Loucy (cell line): ENCODE measurements at regions not wholly inside any gene's neighbourhood (a gene's known extent, or its start where the extent isn't known, plus 50 kb on each side); places are given as distances from the start of the nearest gene placed in this dataset.

Experiments used
- H2AFZ ChIP-seq: fragments of 200-600 bp; sonication (generic); 2 replicates; pipeline ENCODE4 v1.6.0; 2016; ENCODE audit warnings: antibody characterized with exemption, mild to moderate bottlenecking, low read length, moderate library complexity
- H3F3A ChIP-seq: fragments of 200-600 bp; 2 replicates; pipeline ENCODE4 v1.6.0; 2016; ENCODE audit warnings: antibody characterized with exemption, low read depth, mild to moderate bottlenecking
- H3K27me3 ChIP-seq: fragments of 200-600 bp; sonication (generic); 2 replicates; pipeline ENCODE4 v1.6.1; 2014; ENCODE audit warnings: low read length, mild to moderate bottlenecking; ENCODE audit not compliant: insufficient read depth, poor library complexity, severe bottlenecking
- H3K36me3 ChIP-seq: fragments of 200-600 bp; sonication (generic); 2 replicates; pipeline ENCODE4 v1.6.1; 2016; ENCODE audit warnings: low read length; ENCODE audit not compliant: insufficient read depth
- H3K4me1 ChIP-seq: fragments of 200-600 bp; sonication (generic); 2 replicates; pipeline ENCODE4 v1.5.1; 2014; ENCODE audit warnings: low read length, mild to moderate bottlenecking; ENCODE audit not compliant: insufficient read depth, poor library complexity, severe bottlenecking
- H3K4me2 ChIP-seq: fragments of 200-600 bp; sonication (generic); 2 replicates; pipeline ENCODE4 v1.6.0; 2014; ENCODE audit warnings: antibody characterized with exemption, low read length, low read depth, mild to moderate bottlenecking; ENCODE audit not compliant: poor library complexity, severe bottlenecking
- H3K4me3 ChIP-seq: fragments of 200-600 bp; sonication (generic); 2 replicates; pipeline ENCODE4 v1.5.1; 2014; ENCODE audit warnings: low read length, mild to moderate bottlenecking, mixed read lengths; ENCODE audit not compliant: poor library complexity, severe bottlenecking
- H3K79me2 ChIP-seq: fragments of 200-600 bp; sonication (generic); 2 replicates; pipeline ENCODE4 v1.6.1; 2014; ENCODE audit warnings: low read length; ENCODE audit not compliant: insufficient read depth
- H3K9ac ChIP-seq: fragments of 200-600 bp; sonication (generic); 2 replicates; pipeline ENCODE4 v1.6.0; 2014; ENCODE audit warnings: mild to moderate bottlenecking, low read depth, low read length, moderate library complexity; ENCODE audit not compliant: poor library complexity, severe bottlenecking
- H3K9me2 ChIP-seq: fragments of 200-600 bp; sonication (generic); replicated peaks from 2 replicates; pipeline ENCODE4 v1.6.1; 2016; ENCODE audit warnings: low read depth, low read length, mixed read lengths
- H3K9me3 ChIP-seq: fragments of 200-600 bp; sonication (generic); 2 replicates; pipeline ENCODE4 v1.6.1; 2014; ENCODE audit warnings: mild to moderate bottlenecking, antibody characterized with exemption, low read length, low read depth; ENCODE audit not compliant: insufficient read depth
- H4K20me1 ChIP-seq: fragments of 200-600 bp; sonication (generic); 2 replicates; pipeline ENCODE4 v1.6.0; 2014; ENCODE audit warnings: antibody characterized with exemption, low read length, mild to moderate bottlenecking; ENCODE audit not compliant: insufficient read depth, poor library complexity, severe bottlenecking
- EZH2phosphoT487 ChIP-seq: fragments of 200-600 bp; IDR thresholded peaks from 2 replicates; pipeline ENCODE4 v1.6.1; 2018; ENCODE audit warnings: antibody characterized with exemption, mild to moderate bottlenecking, moderate library complexity, borderline replicate concordance
- TF ChIP-seq, protein P1 (sequence below): fragments of 200-600 bp; sonication (generic); conservative IDR thresholded peaks from 2 replicates; pipeline ENCODE4 v1.5.1; 2014; ENCODE audit warnings: mild to moderate bottlenecking, antibody characterized with exemption, low read length

DNA sequence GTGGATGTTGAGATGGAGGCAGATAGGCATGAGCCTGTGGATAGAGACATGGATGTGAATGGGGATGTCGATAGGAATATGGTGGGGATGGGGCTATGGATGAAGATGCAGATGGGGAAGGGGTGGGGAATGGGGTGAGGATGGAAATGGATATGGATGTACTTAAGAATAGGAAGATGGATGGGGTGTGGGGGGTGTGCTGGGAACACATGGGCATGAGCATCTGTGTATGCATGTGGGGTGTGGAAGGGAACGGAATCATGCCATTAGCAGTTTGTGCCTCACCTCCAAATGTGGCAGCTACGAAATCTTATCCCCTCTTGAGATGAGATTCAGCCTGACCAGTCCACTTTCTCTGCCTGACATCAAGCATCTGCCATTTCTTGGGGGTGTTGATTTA, 359.5 kb upstream of the MGMT start:
- H3K9me2 ChIP-seq: no peaks in the 10 kb centered on the region
- no peaks in the 10 kb centered on the region for H3K4me1 ChIP-seq
- no peaks in the 10 kb centered on the region for H4K20me1 ChIP-seq
- no peak overlapping the region for H3K4me3 ChIP-seq
- H3K9me3 ChIP-seq: no peaks in the 10 kb centered on the region
- no peak overlapping the region for H3K4me2 ChIP-seq
- no peaks in the 10 kb centered on the region for H3K36me3 ChIP-seq
- no peak overlapping the region for H3K9ac ChIP-seq
- no peaks in the 10 kb centered on the region for H3K27me3 ChIP-seq
- no peak overlapping the region for H2AFZ ChIP-seq
- no peaks in the 10 kb centered on the region for H3F3A ChIP-seq
- H3K79me2 ChIP-seq: no peaks in the 10 kb centered on the region
- no peak for TF ChIP-seq EZH2phosphoT487
- TF ChIP-seq, protein P1, sequence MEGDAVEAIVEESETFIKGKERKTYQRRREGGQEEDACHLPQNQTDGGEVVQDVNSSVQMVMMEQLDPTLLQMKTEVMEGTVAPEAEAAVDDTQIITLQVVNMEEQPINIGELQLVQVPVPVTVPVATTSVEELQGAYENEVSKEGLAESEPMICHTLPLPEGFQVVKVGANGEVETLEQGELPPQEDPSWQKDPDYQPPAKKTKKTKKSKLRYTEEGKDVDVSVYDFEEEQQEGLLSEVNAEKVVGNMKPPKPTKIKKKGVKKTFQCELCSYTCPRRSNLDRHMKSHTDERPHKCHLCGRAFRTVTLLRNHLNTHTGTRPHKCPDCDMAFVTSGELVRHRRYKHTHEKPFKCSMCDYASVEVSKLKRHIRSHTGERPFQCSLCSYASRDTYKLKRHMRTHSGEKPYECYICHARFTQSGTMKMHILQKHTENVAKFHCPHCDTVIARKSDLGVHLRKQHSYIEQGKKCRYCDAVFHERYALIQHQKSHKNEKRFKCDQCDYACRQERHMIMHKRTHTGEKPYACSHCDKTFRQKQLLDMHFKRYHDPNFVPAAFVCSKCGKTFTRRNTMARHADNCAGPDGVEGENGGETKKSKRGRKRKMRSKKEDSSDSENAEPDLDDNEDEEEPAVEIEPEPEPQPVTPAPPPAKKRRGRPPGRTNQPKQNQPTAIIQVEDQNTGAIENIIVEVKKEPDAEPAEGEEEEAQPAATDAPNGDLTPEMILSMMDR: no peak

DNA sequence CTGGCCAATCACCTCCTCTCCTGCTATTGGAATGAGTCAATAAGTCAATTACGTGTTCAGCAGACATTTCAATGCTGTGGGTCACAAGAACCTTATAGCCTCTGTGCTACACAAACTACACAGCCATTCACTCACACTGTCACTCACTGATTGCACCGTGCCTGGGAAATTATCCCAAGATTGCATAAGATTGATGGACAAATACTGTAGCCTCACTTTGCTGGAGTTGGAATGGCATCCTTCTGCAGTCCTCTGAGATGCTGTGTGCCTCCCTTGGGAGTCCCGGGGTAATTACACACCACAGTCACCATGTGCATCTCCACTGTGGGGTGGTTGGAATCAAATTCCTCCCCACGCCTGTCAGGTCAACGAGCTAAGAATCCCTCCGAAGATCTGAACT, 358.7 kb upstream of the MGMT start:
- Histone ChIP-seq H3K79me2 (no peaks in the 10 kb centered on the region), H3K9me2 (no peaks in the 10 kb centered on the region), H2AFZ (no peak overlapping the region), H3K4me1 (no peaks in the 10 kb centered on the region), H3K9ac (no peak overlapping the region), H3K27me3 (no peaks in the 10 kb centered on the region), H3K36me3 (no peaks in the 10 kb centered on the region), H3K4me2 (no peak overlapping the region), H3F3A (no peaks in the 10 kb centered on the region), H4K20me1 (no peaks in the 10 kb centered on the region), H3K9me3 (no peaks in the 10 kb centered on the region), H3K4me3 (no peak overlapping the region)
- TF ChIP-seq EZH2phosphoT487: no peak
- TF ChIP-seq, protein P1: no peak

DNA sequence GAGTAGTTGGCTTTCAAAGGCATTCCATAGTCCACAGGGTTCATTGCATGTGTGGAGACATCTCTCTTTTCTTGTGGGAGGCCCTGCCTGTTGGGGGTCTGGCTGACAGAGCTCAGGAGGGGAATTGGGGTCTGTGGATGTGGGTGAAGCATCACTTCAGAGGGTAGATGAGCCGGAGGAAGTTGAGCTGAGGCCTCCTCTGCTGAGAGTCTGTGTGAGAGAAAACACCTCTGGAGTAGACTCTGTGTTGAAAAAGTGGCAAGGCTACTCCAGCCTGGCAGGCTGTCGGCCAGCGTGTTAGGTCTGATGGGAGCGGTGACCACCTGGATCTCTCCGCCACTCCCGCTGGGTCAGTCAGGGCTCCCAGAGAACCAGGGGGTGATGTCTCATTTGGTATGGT, 358.0 kb upstream of the MGMT start:
- Histone ChIP-seq H3K9me2 (no peaks in the 10 kb centered on the region), H3K9ac (no peak overlapping the region), H3K9me3 (no peaks in the 10 kb centered on the region), H3K27me3 (no peaks in the 10 kb centered on the region), H3K4me3 (no peak overlapping the region), H3K79me2 (no peaks in the 10 kb centered on the region), H3K36me3 (no peaks in the 10 kb centered on the region), H2AFZ (no peak overlapping the region), H3K4me2 (no peak overlapping the region), H3F3A (no peaks in the 10 kb centered on the region), H3K4me1 (no peaks in the 10 kb centered on the region), H4K20me1 (no peaks in the 10 kb centered on the region)
- TF ChIP-seq, protein P1: no peak
- TF ChIP-seq EZH2phosphoT487: no peak
